ENCODE measurements at regions not wholly inside any gene's neighbourhood (a gene's known extent, or its start where the extent isn't known, plus 50 kb on each side); places are given as distances from the start of the nearest gene placed in this dataset.

DNA sequence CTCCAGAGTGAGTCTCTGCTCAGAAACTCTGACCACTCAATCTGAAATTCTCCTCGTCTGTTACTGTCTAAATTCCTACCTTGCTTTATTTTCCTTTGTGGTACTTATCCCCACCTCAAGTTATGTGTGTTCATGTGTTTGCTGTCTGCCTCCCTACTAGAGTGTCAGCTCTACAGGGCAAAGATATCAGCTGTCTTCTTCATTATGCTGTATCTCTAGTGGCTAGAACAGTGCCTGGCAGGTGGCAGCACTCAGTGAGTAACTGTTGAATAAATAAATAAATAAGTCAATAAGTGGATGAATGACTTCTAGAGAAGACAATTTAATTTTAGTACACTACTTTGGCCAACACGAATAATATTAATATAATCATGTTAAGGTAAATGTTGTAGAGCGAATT, 92.3 kb downstream of the BOD1 start:
- no peak for DNase-seq

DNA sequence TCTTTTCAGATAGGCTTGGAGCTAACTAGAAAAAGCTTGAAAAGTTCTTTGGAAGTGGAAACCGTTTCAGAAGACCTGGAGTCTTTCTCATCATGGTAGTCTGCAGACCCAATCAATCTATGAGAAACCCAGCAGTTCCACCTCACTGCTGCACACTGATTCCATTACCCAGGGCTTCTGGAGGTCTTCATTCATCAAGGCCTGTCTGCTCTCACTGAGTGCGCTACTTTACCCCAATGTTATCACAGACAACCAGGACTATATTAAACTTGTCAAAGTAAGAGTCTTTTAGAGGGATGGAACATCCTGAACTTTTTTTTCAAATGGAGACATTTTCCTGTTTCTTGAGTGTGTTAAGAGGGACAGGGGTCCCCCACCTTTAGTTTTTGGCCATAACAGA, 93.1 kb downstream of the BOD1 start:
- DNase-seq = no peak

DNA sequence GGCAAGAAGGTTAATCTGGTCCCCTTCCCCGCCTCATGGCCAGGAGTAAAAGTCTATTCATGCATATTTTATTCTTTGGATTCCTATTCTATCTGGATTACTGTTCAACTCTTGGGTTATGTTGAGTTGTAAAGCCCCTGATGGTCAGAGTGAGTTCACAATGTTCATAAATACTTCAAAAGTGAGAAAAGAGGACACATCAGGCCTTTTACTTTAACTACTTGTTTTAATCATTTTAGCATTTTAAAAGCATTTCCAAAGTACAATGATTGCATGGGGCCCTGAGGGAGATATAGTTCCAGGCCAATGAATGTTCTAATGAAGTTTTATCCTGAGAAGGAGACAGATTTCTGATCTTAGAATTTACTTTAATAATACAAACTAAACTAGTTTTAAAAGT, 93.9 kb downstream of the BOD1 start:
- DNase-seq = no peak

DNA sequence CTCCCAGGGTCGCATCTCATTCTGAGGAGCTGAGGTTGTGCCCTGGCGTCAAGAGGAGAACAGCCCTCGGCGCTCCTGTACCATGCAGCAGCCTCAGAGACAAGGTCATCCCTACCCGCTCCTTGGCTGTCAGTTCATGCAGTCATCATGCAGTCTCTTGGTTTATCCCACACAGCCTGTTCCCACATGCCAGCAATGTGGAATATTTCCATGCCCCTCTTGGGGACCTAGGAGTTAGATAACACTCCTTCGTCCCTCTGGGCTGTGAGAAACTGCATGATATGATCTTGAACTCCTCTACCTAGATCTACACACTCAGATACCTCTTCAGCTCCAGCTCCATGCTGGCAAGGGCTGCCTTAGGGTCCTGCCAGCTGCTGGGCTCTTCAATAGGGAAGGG, 97.6 kb downstream of the BOD1 start:
- DNase-seq = no peak

DNA sequence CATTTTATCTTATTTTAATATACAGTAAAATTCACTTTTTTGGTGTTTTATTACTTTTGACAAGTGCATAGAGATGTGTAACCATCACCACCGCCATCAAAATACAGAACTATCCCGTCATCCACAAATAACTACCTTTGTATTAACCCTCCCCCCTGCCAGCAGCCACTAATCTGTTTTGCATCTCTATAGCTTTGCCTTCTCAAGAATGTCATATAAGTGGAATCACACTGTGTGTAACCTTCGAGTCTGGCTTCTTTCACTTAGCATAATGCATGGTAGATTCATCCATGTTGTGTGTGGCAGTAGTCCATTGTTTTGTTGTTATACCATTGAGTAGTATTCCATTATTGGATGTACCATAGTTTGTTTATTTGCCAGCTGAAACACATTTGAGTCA, 98.8 kb downstream of the BOD1 start:
- DNase-seq = no peak

DNA sequence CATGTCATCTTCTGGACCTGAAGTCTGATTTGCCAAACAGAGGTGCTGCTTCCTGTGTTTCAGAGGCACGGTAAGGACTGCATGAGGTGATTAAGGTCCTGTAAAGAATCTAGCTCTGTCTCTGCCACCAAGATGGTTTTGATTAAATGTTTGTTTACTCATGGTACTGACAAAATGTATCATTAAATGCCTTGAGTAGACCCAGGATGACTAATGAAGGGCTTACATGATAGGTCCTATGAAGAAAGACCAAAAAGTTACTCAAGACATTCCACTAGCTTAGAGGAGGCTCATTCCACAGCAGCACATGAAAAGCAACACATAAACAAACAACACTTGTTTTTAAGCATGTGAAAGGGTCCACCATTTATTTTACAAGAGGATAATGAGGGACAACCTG, 100.9 kb downstream of the BOD1 start:
- DNase-seq = no peak

DNA sequence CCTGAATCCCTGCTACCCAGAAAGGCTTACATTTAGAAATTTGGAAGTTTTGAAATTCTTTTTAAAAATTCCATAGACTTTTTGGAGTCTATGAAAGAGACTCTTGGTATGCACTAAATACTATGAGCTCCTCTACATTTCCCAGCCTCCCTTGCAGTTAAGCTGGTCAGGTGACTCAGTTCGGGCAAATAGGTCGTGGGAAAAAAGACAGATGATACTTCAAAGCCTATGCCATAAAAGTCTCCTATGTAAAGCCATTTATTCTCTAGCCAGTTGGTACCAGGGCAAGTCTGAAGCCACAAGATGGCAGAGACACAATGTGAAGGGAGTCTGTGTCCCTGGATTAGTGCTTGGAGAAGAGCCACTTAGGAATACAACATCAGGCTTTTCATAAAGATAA, 101.8 kb downstream of the BOD1 start:
- no peak for DNase-seq

- DNase-seq = no peak
These were observed 102.9 kb downstream of the BOD1 start for GRCh38 chr5:173513521-173513991.

GRCh38 chr5:173512637-173513435, 103.6 kb downstream of the BOD1 start:
- no peak for DNase-seq

DNA sequence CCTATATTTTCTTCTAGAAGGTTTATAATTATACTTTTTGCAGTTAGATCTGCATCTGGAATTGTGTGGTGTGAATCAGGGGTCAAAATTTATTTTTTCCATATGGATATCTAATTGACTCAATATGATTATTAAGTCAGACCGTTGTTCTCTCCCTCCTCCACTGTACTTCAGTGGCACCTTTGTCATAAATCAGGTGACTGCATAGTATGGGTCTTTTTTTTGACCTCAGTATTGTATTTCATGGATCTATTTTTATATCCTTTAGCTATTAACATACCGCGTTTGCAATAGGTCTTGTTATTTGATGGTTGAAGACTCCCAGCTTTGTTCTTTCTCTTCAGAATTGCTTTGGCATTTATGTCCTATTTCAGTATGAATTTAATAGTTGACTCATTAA, 107.4 kb downstream of the BOD1 start:
- DNase-seq = no peak

- no peak for DNase-seq
These were observed 109.3 kb downstream of the BOD1 start for GRCh38 chr5:173507171-173507570.

GRCh38 chr5:173505634-173506033, 110.8 kb downstream of the BOD1 start:
- no peak for DNase-seq

DNA sequence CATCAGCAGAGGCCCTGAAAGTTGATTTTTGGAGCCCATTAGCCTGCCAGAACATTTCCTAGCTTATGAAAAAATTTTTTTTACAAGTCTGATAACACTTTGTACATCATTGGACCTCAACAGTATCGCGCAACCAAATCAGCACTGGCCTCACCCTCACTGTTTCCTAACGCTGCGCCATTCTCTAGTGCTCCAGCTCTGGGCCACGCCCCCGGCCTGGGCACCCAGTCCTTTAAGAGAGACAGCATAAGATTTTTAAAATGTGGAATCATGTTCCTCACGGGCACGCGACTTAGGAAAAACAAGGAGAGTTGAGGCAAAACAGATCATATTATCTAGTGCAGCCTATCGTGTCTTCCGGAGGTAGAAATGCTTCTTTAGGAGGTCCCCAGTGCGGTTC, 114.5 kb downstream of the BOD1 start:
- DNase-seq = no peak

GRCh38 chr5:173501271-173501670, 115.2 kb downstream of the BOD1 start:
- DNase-seq = no peak

GRCh38 chr5:173500213-173500560, 116.3 kb downstream of the BOD1 start:
- DNase-seq = no peak

DNA sequence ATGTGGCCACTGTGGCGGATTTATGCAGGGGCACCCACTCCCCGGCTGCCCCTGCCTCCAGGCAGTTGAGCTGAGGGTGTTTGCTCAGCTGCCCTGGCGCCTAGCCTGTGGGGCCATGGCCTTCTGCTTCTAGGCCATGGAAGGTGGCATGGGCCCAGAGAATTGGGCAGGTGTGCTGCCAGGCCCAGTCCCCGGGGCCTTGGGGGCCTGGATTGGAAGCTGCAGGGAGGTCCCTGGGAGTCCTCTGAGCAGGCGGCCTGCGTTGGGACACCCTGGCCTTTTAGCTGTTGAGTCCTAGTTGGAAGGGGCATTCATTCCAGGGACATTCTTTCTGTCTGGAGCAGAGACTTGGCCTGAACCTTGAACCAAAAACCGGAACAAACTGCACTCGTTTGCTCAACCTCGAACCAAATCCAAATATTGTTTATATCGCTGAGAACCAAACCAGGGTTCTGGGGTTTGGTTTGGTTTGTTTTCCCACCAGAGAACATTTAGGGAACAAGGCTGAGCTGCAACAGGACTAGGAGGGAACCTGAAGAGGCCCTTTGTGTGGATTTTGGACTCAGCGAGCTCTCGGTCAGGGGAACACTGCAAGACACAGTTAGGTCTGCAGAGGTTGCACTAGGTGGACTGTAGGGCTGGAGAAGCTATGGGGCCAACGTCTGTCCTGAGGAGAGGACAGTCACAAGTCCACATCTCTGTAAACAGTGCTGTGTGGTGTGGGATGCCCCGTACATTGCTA, 116.8 kb downstream of the BOD1 start:
- no peak for DNase-seq

- no peak for DNase-seq
These were observed 117.5 kb downstream of the BOD1 start for GRCh38 chr5:173498739-173499470.

GRCh38 chr5:173498286-173498685, 118.2 kb downstream of the BOD1 start:
- no peak for DNase-seq

DNA sequence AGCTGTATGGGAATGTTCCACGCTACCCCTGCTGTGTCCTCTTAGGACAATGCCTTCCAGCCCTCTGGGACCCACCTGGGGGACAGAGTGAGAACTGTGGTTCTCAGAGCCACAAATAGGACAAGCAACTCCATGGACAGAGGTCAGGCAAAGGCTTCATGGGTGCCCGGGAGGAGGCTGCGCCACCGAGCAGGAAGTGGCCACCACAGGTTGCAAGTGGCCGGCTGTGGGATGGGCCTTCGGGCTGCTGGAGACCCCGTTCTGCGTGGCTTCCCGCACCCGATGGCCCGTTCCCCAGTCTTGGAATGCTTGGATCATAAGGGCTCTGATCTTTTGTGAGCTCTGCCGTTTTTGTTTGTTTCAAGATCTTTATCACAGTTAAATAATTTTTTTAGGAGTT, 118.8 kb downstream of the BOD1 start:
- DNase-seq = no peak

DNA sequence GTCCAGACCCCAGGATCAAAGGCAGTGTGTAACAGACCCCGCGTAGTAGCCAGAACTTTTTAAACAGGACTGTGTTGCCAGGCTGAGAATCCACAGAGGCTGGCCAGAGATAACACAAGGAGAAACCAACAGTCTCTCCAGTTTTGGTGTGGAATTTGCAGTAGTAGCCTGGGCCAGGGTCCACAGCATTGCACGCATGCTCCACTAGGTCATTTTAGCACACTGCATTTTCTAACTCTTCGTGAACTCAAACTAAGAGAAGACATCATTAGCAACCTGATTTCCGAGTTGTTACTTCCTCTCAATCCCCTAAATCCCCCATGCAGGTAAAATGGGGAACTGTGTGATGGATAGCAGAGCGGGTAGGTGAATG, 119.6 kb downstream of the BOD1 start:
- DNase-seq = no peak

DNA sequence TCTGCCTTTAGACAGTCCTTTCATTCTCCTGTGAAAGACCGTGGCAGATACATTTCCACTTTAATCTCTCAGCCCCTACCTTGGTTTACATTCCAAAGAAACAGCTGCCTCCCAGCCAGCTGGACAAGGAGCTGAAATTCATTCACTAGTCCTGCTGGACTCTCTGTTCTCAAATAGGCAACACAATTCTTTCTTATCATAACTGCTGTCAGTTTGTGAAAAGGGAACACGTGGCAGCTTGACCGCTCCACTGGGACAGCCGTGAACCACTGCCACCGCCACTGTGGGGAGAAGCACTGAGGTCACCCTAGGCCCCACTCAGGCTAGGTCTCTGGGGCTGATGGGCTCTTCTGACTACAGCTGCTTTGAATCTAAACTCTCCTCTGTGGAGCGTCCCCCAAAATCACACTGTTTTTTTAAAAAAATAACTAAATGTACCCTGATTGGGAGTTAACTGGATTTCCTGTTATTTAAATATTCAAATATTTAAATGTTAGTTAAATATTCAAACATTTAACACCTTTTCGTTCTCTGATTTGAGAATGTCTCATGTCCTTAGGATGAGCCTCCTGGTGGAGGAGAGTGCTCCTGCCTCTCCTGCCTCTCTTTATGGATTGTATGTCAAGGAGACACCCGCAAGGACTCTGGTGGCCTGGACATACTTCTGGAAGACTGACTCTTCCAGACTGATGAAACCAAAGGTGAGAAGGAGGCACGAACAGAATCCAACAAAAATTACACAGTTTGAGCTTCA, 120.1 kb downstream of the BOD1 start:
- no peak for DNase-seq

DNA sequence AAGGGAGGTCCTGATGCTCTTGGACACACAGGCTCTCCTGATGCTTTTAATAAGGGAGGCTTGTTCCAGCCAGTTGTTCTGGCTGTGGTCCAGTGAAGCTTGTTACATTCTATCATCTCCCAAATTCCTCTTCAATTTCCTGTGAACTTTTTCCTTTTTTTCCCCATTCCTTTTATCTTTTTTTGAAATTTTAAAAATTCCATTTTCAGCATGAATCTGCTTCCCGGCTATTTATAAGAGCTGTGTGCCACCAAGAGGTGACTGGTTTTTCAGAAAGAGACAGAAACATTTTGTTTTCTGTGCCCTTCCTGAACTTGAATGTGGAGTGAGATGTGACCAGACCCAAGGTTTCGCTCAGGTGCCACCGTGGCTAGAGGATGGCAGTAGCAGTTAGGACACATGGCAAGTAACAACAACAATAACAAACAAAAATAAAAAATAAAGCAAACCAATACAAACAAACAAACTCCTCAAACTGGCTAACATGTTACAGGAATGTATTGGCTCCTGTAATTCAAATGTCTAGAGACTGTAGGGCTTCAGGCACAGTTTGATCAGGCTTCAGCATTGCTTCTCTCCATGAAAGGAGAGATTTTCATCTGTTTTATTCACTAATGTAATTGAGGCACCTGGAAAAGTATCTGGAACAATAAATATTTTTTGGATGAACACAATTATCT, 121.1 kb downstream of the BOD1 start:
- no peak for DNase-seq

- DNase-seq = no peak
These were observed 122.0 kb downstream of the BOD1 start for GRCh38 chr5:173494446-173494845.
